C4-2B (cell line): ENCODE measurements at regions not wholly inside any gene's neighbourhood (a gene's known extent, or its start where the extent isn't known, plus 50 kb on each side); places are given as distances from the start of the nearest gene placed in this dataset.

ENCODE experiments used
- CTCF ChIP-seq: fragments of 450-650 bp; conservative IDR thresholded peaks from 2 replicates; pipeline ENCODE4 v1.5.1; 2017; ENCODE audit warnings: mild to moderate bottlenecking
- ZFX ChIP-seq: fragments of 450-650 bp; IDR thresholded peaks from 2 replicates; pipeline ENCODE4 v1.6.1; 2017

GRCh38 chr12:89033062-89033461 lies 319.2 kb downstream of the DUSP6 start:
- no peak for TF ChIP-seq CTCF
- no peak for TF ChIP-seq ZFX
